NCI-H345 treated with DMSO at 0.1 percent for 48 hours (cell line): ENCODE measurements at regions not wholly inside any gene's neighbourhood (a gene's known extent, or its start where the extent isn't known, plus 50 kb on each side); places are given as distances from the start of the nearest gene placed in this dataset.
"Not testable (repeated sequence)": the region's sequence is repeated elsewhere in the genome, so short reads cannot be mapped to it uniquely, and the experiment has no call there.

Experiments used
- DNase-seq: peaks from one replicate; lab custom pipeline; 2025; ENCODE audit not compliant: unreplicated experiment; lab: John Stamatoyannopoulos, UW

- no peak for DNase-seq
Observed at GRCh38 chr1:102535829-102536505, 539.2 kb upstream of the OLFM3 start.

- DNase-seq: no peak
Observed at GRCh38 chr1:102531036-102531435, 534.3 kb upstream of the OLFM3 start.

- DNase-seq: no peak
Observed at GRCh38 chr1:102529446-102529845, 532.7 kb upstream of the OLFM3 start.

- no peak for DNase-seq
Observed at GRCh38 chr1:102500758-102501157, 504.0 kb upstream of the OLFM3 start.

GRCh38 chr1:102498929-102499328 is 502.2 kb upstream of the OLFM3 start:
- no peak for DNase-seq

GRCh38 chr1:102497810-102498209 is 501.1 kb upstream of the OLFM3 start:
- not testable (repeated sequence) for DNase-seq

GRCh38 chr1:102472520-102472919 is 475.8 kb upstream of the OLFM3 start:
- no peak for DNase-seq

- no peak for DNase-seq
Observed at GRCh38 chr1:102470767-102471166, 474.0 kb upstream of the OLFM3 start.

- DNase-seq: no peak
Observed at GRCh38 chr1:102466487-102466886, 469.8 kb upstream of the OLFM3 start.

- DNase-seq: no peak
Observed at GRCh38 chr1:102463328-102463727, 466.6 kb upstream of the OLFM3 start.

- not testable (repeated sequence) for DNase-seq
Observed at GRCh38 chr1:102442317-102442716, 445.6 kb upstream of the OLFM3 start.

- DNase-seq: no peak
Observed at GRCh38 chr1:102435483-102435882, 438.8 kb upstream of the OLFM3 start.

- no peak for DNase-seq
Observed at GRCh38 chr1:102434421-102434820, 437.7 kb upstream of the OLFM3 start.

GRCh38 chr1:102431253-102431652 is 434.5 kb upstream of the OLFM3 start:
- no peak for DNase-seq

- no peak for DNase-seq
Observed at GRCh38 chr1:102420034-102420433, 423.3 kb upstream of the OLFM3 start.
